ENCODE measurements at regions not wholly inside any gene's neighbourhood (a gene's known extent, or its start where the extent isn't known, plus 50 kb on each side); places are given as distances from the start of the nearest gene placed in this dataset.
"Not testable (repeated sequence)": the region's sequence is repeated elsewhere in the genome, so short reads cannot be mapped to it uniquely, and the experiment has no call there.

DNA sequence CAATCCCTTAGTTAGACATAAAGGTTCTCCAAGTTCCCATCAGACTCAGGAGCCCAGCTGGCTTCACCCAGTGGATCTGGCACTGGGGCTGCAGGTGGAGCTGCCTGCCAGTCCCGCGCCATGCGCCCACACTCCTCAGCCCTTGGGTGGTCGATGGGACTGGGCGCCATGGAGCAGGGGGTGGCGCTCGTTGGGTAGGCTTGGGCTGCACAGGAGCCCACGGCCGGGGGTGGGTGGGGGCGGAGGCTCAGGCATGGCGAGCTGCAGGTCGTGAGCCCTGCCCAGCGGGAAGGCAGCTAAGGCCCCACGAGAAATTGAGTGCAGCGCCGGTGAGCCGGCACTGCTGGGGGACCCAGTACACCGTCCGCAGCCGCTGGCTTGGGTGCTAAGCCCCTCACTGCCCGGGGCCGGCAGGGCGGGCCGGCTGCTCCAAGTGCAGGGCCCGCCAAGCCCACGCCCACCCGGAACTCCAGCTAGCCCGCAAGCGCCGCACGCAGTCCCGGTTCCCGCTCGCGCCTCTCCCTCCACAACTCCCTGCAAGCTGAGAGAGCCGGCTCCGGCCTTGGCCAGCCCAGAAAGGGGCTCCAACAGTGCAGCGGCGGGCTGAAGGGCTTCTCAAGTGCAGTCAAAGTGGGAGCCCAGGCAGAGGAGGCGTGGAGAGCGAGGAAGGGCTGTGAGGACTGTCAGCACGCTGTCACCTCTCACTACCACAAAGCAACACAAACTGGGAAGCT lies 584.3 kb upstream of the COBL start:
- DNase-seq = not testable (repeated sequence)

DNA sequence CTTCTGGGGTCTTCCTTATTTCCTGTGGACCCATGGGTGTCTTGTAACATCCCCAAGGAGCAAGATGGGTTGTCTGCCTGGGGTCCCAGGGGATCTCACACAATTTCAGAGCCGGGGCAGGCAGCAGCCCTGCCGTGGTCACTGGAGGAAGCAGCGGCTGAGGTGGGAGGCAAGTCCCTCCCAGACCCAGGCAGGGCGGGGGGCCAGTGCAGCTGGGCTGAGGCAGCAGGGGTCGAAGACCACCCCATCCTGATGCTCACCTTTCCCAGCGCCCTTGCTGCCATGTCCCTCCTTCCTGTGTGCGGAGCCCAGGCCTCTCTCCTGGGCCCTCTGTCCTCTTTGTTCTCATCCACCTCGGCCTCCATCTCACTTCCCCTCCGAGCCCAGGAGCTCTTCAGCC lies 583.0 kb upstream of the COBL start:
- no peak for DNase-seq

DNA sequence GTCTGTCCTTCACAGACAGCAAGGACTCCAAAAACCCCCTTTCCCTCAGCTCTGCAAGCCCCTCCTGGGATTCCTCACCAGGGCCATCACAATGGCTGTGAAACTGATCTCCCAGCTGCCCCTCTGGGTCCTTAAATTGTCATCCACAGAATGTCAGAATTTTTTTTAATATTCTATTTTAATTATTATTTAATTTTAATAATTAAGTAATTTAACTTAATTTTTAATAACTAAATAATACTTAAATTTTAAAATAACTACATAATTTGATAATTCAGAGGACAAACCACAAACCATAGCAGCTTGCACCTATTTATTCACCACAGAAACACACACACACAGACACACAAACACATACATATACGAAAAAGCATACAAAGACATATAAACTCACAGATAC lies 565.8 kb upstream of the COBL start:
- no peak for DNase-seq

DNA sequence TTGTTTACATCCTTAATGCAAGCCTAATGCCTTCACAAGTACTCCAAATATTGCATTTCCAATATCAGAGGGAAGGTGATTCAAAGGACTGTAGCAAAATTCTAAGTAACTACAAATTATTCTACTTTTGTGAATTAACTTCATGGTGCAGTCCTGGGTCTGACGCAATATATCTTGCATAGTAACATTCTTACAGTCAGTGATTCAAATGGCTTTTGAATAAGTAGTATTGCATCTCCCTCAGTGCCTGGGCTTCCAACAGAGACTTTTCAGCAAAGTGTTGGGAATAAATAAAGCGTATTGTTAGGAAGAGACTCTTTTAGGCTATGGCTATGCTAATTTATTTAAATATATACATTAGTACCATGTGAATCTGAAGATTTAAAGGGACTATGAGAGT lies 564.7 kb upstream of the COBL start:
- no peak for DNase-seq

DNA sequence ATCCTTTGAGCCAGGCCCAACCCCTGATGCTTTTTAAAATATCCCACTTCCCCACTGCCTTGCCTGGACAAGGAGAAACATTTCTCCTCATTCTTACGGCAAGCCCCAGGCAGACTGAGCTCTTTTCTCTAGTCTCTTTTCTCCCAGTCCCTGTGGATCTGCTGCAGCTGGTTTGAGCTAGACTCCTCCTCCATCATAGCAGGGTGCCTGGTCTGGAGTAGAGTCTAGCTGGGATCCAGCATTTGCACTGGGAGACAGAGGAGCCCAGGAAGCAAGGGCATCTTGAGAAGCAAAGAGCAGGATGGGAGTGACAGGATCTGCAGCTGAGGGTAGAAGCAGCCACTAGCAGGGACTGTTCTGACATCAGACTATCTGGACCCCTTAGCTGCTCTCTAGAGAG lies 562.3 kb upstream of the COBL start:
- no peak for DNase-seq

DNA sequence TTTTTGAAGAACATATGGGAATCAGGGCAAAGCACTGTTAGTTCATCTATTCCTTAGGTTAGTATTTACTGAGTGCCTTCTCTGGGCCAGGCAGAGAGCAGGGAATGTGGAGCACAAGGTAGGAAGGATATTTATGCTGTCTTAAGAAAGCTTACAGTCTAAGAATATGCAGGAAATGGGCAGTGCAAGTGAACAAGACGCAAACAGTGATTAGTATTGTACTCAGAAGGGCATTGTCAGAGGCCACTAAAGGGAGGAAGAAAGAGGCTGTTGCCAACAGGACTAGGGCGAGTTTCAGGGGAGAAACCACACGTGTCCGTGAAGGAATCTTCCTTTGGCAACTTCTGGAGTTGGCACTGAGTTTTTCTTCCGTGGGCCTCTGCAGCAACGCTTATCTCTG lies 552.8 kb upstream of the COBL start:
- DNase-seq = no peak

DNA sequence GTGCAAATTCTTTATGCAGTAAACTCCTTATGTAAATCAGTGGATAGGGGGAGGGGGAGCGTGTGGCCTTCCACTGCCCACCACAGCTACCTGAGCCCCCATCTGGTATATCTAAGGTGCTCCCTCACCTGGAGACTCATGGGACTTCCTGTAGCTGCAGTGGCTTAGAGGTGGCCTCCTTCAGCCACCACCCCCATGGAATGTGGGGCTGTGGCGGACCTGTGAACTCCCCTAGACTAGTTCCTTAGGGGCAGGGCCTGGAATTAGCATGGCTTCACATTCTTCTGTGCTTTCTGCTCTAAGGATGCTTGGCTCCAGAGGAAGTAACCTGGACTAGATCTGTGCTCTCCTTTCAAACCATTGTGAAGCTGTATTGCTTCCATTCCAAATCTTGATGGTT lies 550.5 kb upstream of the COBL start:
- no peak for DNase-seq

DNA sequence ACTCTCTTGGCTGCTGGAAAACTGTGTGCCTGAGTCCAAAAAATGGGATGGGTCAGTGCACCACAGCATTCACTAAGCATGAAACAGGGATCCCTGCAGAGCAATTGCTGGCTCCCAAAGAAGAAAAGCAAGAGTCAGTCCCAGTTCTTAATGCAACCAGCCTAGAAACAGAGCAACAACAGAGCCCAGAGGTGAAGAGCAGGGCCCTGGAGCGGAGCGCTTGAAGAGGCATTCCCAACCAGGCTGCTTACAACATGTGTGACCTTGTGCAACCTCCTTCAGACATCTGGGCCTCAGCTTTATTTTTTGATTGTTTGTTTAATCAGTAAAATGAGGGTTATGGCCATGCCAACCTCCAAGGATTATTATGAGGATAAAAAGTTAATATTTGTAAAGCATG lies 543.7 kb upstream of the COBL start:
- no peak for DNase-seq

DNA sequence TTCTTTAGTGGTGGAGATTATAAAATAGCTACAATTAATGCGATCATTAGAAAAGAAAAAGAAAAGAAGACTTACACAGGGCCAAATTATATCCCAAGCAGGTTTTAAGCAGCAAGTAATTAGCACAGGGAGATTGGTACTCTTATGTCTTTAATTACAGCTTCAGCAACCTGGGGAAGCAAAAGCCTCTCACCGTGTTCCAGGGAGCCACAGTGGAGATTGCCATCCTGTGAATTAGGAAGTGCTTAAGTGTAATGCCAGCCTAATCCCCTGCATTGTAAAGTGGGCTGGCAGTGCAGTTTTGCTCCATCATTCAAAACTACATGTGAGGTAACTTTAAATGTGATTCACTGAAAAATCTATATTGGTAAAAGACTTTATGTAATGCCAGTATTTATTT lies 533.5 kb upstream of the COBL start:
- DNase-seq = no peak

DNA sequence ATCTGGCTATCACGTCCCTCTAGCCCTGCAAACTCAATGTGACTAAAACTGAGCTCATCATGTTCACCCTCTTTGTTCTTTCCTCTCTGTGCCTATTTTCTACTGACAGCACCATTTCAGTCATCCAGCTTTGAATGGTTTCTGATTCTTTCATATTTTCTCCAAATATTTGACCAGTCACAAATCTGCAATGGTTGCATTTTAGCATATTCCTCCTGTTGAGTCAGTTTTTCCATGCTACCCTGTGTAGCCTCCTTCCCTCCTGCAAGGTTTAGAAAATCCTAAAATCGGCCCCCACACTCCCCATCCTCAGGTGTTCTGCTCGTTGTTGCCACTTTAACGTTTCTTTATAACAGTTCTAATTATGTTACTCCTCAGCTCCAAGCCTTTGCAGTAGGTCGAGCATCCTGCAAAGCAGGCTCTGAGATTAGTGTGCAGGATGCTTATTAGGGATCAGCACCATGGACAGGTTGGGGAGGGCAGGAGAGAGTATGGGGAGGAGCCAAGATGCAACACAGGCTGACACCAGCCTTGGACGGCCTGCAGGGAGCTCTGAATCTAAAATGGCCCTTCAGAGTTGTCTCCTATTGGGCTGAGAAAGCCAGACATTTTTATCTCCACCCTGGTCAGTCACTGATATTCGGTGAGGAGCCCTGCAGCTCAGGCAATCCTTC lies 531.0 kb upstream of the COBL start:
- no peak for DNase-seq

DNA sequence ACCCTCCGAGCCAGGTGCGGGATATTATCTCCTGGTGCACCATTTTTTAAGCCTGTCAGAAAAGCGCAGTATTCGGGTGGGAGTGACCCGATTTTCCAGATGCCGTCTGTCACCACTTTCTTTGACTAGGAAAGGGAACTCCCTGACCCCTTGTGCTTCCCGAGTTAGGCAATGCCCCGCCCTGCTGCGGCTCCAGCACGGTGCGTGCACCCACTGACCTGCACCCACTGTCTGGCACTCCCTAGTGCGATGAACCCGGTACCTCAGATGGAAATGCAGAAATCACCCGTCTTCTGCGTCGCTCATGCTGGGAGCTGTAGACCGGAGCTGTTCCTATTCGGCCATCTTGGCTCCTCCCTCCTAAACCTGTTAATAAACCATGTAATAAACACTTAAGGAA lies 522.5 kb upstream of the COBL start:
- not testable (repeated sequence) for DNase-seq

DNA sequence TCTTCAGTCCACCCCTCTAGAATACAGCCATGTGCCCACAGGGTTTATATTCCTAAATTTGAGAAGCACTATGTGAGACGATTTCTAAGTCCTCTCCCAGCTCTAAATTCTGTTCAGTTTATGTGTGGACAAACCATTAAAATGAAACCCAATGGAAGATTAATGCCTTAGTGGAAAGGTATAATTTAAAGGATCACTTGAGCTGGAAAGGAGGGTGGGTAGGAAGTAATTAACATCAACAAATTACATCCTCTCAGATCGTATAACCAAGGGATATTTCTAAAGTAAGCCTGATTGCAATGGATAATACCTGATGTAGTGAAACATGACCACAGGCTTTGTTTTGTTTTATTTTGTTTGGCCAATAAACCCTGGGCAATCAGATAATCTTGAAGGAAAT lies 511.0 kb upstream of the COBL start:
- peak; percentile 5 for DNase-seq

DNA sequence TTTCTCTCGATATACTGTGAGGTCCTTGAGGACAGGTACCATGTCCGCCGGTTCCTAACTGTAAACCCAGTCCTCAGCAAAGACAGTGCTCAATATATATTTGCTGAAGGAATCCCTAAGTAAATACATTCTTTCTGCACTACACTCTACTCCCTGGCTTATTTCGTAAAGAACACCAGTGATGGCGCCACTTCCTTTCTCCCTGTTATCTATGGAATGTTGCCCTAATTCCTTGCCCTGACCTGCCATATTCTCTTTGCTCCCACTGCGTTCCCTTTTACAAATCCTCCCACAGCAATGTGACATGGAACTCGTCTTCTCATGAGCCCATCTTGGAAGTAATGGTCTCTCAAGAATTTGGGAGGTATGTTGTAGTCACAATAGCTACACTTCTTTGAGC lies 507.4 kb upstream of the COBL start:
- no peak for DNase-seq

DNA sequence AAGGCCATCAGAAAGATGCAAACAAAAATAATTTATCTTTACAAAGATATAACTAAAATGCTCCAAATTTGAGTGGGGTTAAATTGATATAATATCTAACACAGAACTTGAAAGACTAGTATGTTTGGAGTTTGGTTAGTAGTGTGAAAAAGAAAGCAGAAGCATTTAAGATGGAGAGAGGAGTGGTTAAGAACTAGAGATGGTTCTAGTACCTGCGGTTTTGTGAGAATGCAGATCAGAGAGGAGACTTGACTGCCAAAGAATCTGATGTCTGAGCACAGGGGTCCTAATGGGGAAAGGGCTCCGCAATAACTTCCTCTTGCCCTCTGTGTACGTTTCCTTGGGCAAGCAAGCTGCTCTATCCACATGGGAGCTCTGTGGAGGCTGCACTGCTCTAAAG lies 506.8 kb upstream of the COBL start:
- no peak for DNase-seq

DNA sequence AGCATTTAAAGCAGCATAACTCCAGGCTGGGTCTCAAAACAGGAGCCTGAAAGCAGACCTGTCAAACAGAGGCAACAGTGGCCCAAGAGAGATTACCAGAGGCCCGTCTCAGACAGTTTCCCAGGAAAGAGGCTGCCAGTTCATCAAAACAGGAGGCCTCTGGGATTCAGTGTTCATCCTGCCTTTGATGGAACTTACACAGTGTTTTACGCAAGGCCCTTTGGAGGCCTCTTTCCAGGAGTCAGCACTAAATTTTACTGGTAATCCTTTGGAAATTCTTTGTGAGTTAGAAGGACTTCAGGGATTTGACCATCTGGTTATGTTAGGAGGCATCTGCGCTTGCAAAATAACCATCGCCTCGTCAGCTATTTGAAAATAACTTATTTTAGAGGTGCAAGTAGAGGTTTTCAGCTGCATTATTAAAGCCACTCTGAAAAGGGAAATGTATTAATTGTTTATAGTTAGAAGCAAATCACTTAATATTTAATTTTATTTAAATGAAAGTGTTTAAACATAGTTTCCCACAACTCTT lies 501.2 kb upstream of the COBL start:
- no peak for DNase-seq

DNA sequence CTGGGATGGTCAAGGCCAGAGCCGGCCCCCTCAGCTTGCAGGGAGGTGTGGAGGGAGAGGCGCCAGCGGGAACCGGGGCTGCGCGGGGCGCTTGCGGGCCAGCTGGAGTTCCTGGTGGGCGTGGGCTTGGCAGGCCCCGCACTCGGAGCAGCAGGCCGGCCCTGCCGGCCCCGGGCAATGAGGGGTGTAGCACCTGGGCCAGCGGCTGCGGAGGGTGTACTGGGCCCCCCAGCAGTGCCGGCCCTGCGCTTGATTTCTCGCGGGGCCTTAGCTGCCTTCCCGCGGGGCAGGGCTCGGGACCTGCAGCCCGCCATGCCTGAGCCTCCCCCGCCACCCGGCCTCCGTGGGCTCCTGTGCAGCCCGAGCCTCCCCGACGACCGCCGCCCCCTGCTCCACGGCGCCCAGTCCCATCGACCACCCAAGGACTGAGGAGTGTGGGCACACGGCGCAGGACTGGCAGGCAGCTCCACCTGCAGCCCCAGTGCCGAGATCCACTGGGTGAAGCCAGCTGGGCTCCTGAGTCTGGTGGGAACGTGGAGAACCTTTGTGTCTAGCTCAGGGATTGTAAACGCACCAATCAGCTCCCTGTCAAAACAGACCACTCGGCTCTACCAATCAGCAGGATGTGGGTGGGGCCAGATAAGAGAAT lies 489.3 kb upstream of the COBL start:
- DNase-seq = not testable (repeated sequence)

DNA sequence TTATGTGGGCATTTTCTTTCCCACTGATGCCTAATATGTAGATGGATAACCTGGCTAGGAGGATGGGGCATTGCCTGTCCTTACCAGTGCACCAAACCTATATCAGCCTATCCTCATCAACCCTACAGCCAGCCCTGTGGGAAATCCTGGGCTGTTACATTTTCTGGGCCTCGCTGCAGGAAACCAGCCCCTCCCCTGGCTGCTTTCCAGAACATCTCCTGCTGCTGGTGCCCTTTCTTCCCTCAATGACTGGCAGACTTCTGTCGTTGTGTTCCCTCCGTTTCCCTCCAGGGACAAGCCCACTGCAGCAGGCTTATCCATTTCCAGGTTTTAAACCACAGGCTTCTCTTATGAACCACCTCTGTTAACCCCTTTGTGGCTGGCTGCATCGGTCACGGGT lies 486.1 kb upstream of the COBL start:
- no peak for DNase-seq

DNA sequence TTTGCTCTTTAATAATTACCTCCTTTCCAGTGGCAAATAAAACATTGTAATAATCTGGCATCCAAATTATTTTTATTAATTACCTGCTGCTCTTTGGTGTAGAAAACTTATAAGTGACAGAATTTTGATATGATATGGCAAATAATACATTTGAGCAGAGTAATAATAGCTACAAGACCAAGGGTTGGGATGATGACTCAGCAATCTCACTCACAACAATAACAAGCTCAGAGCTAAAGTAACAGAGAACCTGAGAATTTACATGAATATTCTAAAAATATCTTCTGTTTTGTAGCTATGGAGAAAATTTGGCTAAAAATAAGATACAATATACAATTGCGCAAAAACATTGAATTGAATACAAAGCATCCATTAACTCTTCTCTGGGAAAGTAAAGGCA lies 480.8 kb upstream of the COBL start:
- no peak for DNase-seq

DNA sequence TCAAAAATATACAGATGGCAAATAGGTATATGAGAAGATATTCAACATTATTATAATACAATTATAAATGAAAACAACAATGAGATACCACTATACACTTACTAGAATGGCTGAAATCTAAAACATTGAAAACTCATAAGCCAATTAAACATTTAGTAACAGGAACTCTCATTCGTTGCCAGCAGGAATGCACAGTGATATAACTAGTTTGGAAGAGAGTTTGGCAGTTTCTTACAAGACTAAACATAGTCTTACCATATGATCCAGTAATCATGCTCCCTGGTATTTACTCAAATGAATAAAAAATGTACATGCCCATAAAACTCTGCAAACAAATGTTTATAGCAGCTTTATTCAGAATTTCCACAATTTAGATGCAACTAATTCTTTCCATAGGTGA lies 476.2 kb upstream of the COBL start:
- DNase-seq = no peak

DNA sequence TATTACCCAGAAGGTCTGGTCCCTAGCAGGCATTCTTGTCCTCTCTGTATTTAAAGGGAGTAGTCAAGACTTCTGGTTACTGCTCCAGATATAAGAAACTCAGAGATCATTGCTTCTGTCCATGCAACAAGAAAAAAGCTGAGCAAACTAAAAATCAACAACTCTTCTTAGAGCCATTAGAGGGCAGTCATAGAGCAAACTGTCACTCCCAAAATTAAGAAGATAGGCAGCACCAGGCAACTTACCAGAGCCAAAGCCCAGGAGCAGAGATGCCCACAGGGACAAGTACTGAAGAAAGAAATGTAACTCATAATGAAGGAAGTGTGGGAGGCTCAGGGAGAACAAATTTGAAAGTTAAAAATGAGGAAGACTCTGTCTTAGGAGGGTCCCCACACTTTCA lies 472.9 kb upstream of the COBL start:
- no peak for DNase-seq

DNA sequence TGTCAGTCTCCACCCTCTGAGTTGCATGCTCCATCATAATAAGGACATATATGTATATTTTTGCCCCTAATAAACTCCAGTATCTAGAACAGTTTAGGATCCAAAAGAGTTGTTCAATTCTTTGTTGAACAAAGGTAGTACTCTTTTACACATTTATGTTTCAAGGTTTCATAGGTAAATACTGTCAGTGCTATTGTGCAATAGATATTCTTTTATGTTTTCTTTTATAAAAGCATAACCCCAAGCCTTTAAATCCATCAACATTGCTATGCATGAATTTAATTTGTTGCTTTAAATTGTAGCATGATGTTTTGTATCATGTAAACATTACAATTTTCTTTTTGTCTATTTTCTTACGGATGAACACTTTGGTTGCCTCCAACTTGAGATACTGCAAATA lies 469.7 kb upstream of the COBL start:
- DNase-seq = no peak

DNA sequence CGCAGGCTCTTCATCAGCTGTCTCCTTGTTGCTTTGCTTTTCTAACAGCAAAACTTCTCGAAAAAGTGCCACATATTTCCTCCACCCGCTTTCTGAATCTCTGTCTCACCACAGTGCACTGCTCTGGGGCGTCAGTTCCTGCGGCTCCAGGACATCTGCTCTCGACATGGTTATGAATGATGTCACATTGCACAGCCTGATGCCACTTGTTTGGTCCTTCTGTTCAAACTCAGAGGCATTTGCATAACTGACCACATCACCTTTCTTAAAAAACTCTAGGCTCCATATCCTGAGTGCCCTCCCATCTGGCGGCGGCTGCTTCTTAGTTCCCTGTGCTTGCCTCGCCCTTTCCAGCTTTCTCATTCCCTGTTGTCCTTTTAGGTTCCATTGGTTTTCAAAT lies 469.3 kb upstream of the COBL start:
- no peak for DNase-seq

DNA sequence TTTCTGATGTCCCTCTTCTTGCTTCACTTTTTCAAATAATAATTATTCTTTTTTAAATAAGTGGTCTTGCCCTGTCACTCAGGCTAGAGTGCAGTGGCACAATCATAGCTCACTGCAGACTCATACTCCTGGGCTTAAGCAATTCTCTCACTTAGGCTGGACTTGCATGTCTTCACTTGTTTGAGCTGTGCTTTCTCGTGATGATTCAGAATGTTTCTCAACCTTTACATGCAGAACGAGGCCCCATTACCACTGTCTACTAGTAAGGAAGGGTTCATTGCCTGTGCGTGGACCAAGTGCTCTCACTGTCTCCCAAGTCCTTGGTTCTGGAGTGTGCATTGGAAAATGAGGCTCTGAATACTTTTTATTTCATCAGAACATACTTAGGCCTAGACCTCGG lies 468.6 kb upstream of the COBL start:
- DNase-seq = no peak

DNA sequence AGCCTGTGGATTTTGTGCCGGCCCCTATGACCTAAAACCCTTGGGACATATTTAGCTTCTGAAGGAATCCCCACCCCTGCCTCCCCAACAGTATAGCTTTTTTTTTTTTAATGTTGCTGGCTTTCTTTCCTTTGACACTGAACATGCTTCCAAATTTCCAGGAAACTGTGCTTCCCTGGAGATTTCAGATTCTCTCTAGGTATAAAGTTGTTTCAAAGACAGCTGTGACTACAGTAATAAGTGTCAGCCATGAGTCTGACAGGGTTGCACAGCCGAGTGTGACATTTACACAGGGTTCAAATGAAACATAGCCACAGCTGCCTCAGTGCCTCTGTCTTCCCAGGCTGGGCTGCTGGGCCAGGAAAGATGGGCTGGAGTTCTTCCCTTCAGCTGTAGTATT lies 466.6 kb upstream of the COBL start:
- no peak for DNase-seq
